ENCODE measurements at regions not wholly inside any gene's neighbourhood (a gene's known extent, or its start where the extent isn't known, plus 50 kb on each side); places are given as distances from the start of the nearest gene placed in this dataset.
A peak's percentile ranks its signal among the peaks of the same experiment; 100 is the strongest.

DNA sequence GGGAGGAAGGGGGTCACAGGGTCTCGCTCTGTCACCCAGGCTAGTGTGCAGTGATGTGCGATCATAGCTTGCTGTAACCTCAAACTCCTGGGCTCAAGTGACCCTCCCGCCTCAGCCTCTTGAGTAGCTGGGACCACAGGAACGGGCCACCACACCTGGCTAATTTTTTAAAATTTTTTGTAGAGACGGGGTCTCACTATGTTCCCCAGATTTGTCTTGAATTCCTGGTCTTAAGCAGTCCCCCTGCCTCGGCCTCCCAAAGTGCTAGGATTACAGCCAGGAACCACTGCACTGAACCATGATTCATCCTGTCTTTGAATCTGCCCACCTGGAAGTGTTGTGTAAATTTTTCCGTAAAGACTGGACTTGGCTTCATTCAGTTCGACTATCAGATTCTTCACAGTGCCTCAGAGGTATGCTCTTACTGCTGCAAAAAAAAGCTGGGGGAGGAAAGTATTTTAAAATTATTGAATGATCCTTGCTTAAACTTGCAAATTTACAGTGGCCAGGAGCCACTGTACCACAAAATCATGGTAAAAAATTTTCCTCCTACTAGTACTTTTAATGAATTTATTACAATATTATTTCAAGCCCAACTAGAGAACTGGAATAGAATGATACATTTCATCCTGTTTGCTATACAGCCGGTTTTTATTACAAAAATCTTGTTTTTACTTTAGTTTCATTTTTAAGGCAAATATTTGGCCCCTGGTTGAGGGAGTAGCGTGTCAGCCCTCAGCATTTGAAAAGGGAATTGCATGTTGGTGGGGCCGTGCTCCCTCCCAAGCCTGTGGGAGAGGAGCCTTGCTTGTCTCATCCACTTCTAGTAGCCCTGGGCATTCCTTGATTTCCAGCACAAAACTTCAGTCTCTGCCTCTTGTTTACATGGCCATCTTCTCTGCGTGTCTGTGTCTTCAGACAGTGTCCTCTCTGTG, 202.5 kb upstream of the SGK1 start:
- WGBS, 2 donors, result 63 to 68% methylated on average over 11 to 12 of the region's 12 CpGs
- H3K4me3 ChIP-seq, result no peak overlapping the region
- H3K27me3 ChIP-seq, result no peaks in the 10 kb centered on the region
- no peaks in the 10 kb centered on the region for H3K9me3 ChIP-seq
- no peak for DNase-seq
- intact Hi-C loops (cut with DNase I), result no loop called here
- peak overlapping the region in 1 of 4 donors; percentile 29 for H3K27ac ChIP-seq
- peaks cover 8 to 46% (median 19%) of the 10 kb centered on the region in 3 donors for H3K4me1 ChIP-seq
- TF ChIP-seq, protein P1, sequence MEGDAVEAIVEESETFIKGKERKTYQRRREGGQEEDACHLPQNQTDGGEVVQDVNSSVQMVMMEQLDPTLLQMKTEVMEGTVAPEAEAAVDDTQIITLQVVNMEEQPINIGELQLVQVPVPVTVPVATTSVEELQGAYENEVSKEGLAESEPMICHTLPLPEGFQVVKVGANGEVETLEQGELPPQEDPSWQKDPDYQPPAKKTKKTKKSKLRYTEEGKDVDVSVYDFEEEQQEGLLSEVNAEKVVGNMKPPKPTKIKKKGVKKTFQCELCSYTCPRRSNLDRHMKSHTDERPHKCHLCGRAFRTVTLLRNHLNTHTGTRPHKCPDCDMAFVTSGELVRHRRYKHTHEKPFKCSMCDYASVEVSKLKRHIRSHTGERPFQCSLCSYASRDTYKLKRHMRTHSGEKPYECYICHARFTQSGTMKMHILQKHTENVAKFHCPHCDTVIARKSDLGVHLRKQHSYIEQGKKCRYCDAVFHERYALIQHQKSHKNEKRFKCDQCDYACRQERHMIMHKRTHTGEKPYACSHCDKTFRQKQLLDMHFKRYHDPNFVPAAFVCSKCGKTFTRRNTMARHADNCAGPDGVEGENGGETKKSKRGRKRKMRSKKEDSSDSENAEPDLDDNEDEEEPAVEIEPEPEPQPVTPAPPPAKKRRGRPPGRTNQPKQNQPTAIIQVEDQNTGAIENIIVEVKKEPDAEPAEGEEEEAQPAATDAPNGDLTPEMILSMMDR (IDR thresholded peaks at IDR 0.05), result no peak
- no peak for TF ChIP-seq POLR2A (IDR thresholded peaks at IDR 0.05)
- H3K36me3 ChIP-seq, result no peaks in the 10 kb centered on the region

DNA sequence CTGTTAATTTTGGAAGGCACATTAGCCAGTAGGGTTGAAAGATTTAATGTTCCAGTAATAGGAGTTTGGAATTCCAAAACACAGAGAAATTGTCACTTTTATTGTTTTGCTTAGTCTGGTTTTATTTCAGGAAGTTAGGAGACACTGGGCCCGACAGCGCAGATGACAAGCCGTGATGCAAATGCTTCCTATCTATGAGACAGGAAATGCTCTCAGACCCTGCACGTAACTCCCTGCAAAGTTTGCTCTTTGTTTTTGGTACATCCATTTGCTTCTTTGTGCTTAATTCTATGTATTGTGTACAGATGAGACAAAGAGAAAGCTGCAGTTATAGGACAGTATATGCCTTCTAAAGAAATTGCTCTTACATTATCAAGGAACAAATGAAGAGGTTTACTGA, 201.6 kb upstream of the SGK1 start:
- Histone ChIP-seq H3K9me3 (no peaks in the 10 kb centered on the region), H3K4me1 (peaks cover 8 to 46% (median 19%) of the 10 kb centered on the region in 3 donors), H3K27ac (peak overlapping the region in 1 of 4 donors; percentile 33), H3K4me3 (no peak overlapping the region), H3K36me3 (no peaks in the 10 kb centered on the region), H3K27me3 (no peaks in the 10 kb centered on the region)
- 78 to 84% methylated on average over 4 of the region's 4 CpGs for WGBS, 2 donors
- TF ChIP-seq, protein P1 (IDR thresholded peaks at IDR 0.05), result no peak
- no peak for TF ChIP-seq POLR2A (IDR thresholded peaks at IDR 0.05)
- intact Hi-C loops (cut with DNase I), result no loop called here
- DNase-seq, result peak; percentile 18

DNA sequence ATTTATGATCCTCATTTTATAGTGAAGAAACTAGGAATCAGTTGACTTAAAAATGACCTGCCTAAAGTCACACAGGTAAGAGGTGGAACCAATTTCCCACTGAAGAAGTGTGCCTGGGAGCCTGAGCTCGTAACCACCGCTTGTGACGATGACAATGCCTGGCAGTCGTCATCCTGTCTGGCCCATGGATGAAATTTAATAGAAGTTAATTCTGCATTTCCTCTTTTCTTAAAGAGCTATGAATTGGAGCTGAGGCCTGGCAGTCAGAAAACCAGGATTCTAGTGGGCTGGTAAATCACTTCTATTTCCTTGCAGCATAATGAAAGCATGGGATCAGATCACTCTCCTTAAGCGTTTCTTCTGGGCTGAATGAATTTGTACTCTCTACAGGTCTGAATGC, 200.0 kb upstream of the SGK1 start:
- Histone ChIP-seq H3K27ac (peak overlapping the region; percentile 56 to 80 (median 71)), H3K27me3 (no peaks in the 10 kb centered on the region), H3K4me3 (no peak overlapping the region), H3K9me3 (no peaks in the 10 kb centered on the region), H3K4me1 (peaks cover 11 to 53% (median 19%) of the 10 kb centered on the region in 3 donors), H3K36me3 (no peaks in the 10 kb centered on the region)
- no peak for DNase-seq
- 44 to 51% methylated on average over 5 of the region's 5 CpGs for WGBS, 2 donors
- intact Hi-C loops (cut with DNase I), result no loop called here
- TF ChIP-seq, protein P1 (IDR thresholded peaks at IDR 0.05), result no peak
- TF ChIP-seq POLR2A (IDR thresholded peaks at IDR 0.05), result no peak

DNA sequence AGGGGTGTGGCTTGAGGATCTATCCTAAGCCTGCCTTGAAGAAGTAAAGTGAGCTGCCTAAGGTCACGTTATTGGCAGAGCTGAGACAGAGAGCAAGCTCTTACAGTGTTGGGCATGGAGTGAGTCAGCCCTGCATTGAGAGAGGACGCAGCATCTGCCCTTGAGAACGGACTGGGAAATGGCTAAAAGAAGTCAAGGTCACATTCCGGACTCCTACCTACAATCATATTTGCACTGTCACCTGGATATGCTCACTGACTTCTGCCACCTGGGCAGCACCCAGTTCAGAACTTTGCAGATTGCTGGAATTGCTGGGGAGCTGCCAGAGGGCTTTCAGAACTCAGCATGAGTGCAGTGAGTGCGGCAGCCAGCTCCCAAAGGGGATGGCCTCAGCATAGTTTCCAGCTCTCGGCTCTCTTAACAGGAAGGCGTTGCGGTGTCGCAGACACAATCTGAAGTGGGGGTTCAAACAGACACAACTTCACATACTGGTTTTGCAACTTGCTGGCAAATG, 199.3 kb upstream of the SGK1 start:
- H3K4me3 ChIP-seq, result peak overlapping the region in 3 of 4 donors; percentile 8 to 42 (median 16)
- peaks cover 15 to 59% (median 19%) of the 10 kb centered on the region in 3 donors for H3K4me1 ChIP-seq
- TF ChIP-seq, protein P1 (IDR thresholded peaks at IDR 0.05), result peak in 1 of 6 experiments; percentile 3
- no peak for TF ChIP-seq POLR2A (IDR thresholded peaks at IDR 0.05)
- H3K36me3 ChIP-seq, result no peaks in the 10 kb centered on the region
- H3K27me3 ChIP-seq, result no peaks in the 10 kb centered on the region
- H3K27ac ChIP-seq, result peak overlapping the region; percentile 56 to 80 (median 71)
- intact Hi-C loops (cut with DNase I), result no loop called here
- no peak for DNase-seq
- H3K9me3 ChIP-seq, result no peaks in the 10 kb centered on the region
- WGBS, 2 donors, result 12 to 43% methylated on average over 6 to 9 of the region's 9 CpGs

DNA sequence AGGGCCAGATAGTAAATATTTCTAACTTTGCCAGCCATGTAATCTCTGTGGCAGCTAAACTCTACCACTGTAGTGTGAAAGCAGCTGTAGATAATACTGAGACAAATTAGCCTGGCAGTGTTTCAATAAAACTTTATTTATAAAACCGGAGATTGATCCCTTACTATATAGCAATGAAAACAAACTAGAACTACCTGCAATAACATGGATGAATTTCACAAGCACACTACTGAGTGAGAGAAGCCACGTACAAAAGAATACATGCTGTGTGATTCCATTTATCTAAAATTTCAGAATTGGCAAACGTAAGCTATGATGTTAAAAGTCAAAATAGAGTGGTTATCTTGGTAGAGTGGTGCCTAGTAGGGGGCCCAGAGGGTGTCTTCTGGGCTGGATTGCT, 198.7 kb upstream of the SGK1 start:
- H3K27ac ChIP-seq, result peak overlapping the region; percentile 56 to 80 (median 71)
- H3K36me3 ChIP-seq, result no peaks in the 10 kb centered on the region
- intact Hi-C loops (cut with DNase I), result no loop called here
- no peak for TF ChIP-seq POLR2A (IDR thresholded peaks at IDR 0.05)
- TF ChIP-seq, protein P1 (IDR thresholded peaks at IDR 0.05), result no peak
- H3K27me3 ChIP-seq, result no peaks in the 10 kb centered on the region
- no peaks in the 10 kb centered on the region for H3K9me3 ChIP-seq
- H3K4me1 ChIP-seq, result peaks cover 15 to 60% (median 19%) of the 10 kb centered on the region in 3 donors
- no peak for DNase-seq
- H3K4me3 ChIP-seq, result no peak overlapping the region
- WGBS, 2 donors, result 52 to 53% methylated on average over 3 of the region's 3 CpGs
